HepG2 (cell line): ENCODE measurements at regions not wholly inside any gene's neighbourhood (a gene's known extent, or its start where the extent isn't known, plus 50 kb on each side); places are given as distances from the start of the nearest gene placed in this dataset.
"Not testable (repeated sequence)": the region's sequence is repeated elsewhere in the genome, so short reads cannot be mapped to it uniquely, and the experiment has no call there.

ENCODE experiments used
- ATAC-seq: fragments of 200-7000 bp; cut with Tn5 transposase; 3 replicates; pipeline ENCODE4 v1.9.1; 2020; ENCODE audit warnings: mild to moderate bottlenecking, moderate library complexity
- BruUV-seq: library from RNA; stranded (reverse); fragments of 400-500 nt; replicated peaks from 2 replicates; lab custom pipeline; 2021; lab: Mats Ljungman, UMichigan
- CTCF ChIA-PET: fragments of 300-600 bp; formaldehyde crosslinking; extraction: SDS; loops from one replicate; lab custom pipeline; 2021; ENCODE audit warnings: low total read pairs, inconsistent platforms, low intra/inter-chr PET ratio; lab: Yijun Ruan, JAX
- POLR2A ChIA-PET: fragments of 350-600 bp; sonication (Branson Sonifier 250); formaldehyde crosslinking; loops from one replicate; lab custom pipeline; 2020; ENCODE audit warnings: antibody characterized with exemption, inconsistent platforms; lab: Yijun Ruan, JAX
- DNase-seq: peaks from one replicate; pipeline ENCODE4 v3.0.0-alpha.2; 2015; ENCODE audit warnings: low spot score
- FAIRE-seq: peaks from 3 replicates; lab custom pipeline; 2011; peaks lifted over from hg19 to GRCh38; lab: Jason Lieb, UNC
- H2AFZ ChIP-seq: one replicate; pipeline ENCODE4 v1.6.1; 2011; ENCODE audit warnings: low read length, inconsistent platforms
- H3K27ac ChIP-seq: fragments of 300-600 bp; 3 replicates; pipeline ENCODE4 v1.8.0; 2011; ENCODE audit warnings: mixed run types, mild to moderate bottlenecking, mixed read lengths, low read length, inconsistent platforms; ENCODE audit not compliant: insufficient read depth; ENCODE audit errors: extremely low read length
- H3K27me3 ChIP-seq, 2 experiments: fragments of 200-600 bp in 1 of 2; 2 replicates in 1 of 2; 3 replicates in 1 of 2; pipeline versions ENCODE4 v1.6.0 to v1.8.0; 2011; ENCODE audit warnings: low read length in 2 of 2, mild to moderate bottlenecking in 2 of 2, moderate library complexity in 2 of 2, inconsistent platforms in 1 of 2; ENCODE audit not compliant: insufficient read depth in 2 of 2, control insufficient read depth in 1 of 2
- H3K36me3 ChIP-seq, 2 experiments: fragments of 200-600 bp in 1 of 2; replicated peaks in 1 of 2; 2 replicates in 1 of 2; 3 replicates in 1 of 2; pipeline versions ENCODE4 v1.5.1 to v1.8.0; 2011; ENCODE audit warnings: low read length in 2 of 2, inconsistent platforms in 1 of 2; ENCODE audit not compliant: insufficient read depth in 2 of 2, control insufficient read depth in 1 of 2
- H3K4me1 ChIP-seq: 2 replicates; pipeline ENCODE4 v1.5.1; 2012; ENCODE audit warnings: low read length, inconsistent platforms; ENCODE audit not compliant: insufficient read depth
- H3K4me2 ChIP-seq: 2 replicates; pipeline ENCODE4 v1.6.0; 2011; ENCODE audit warnings: low read depth, low read length, inconsistent platforms
- H3K4me3 ChIP-seq, 3 experiments: fragments of 200-600 bp in 1 of 3; sonication (generic), shearing (Covaris generic) in 1 of 3; replicated peaks in 1 of 3; 2 replicates each; pipeline ENCODE4 v1.5.1; 2011 to 2016; ENCODE audit warnings: low read length in 3 of 3, inconsistent platforms in 2 of 3, low read depth in 2 of 3, mild to moderate bottlenecking in 2 of 3, control low read depth in 1 of 3, mixed read lengths in 1 of 3; ENCODE audit not compliant: insufficient read depth in 1 of 3
- H3K79me2 ChIP-seq: one replicate; pipeline ENCODE4 v1.6.1; 2011; ENCODE audit warnings: low read length, inconsistent platforms; ENCODE audit not compliant: insufficient read depth
- H3K9ac ChIP-seq: 2 replicates; pipeline ENCODE4 v1.6.0; 2011; ENCODE audit warnings: mild to moderate bottlenecking, low read depth, low read length, inconsistent platforms; ENCODE audit not compliant: insufficient read depth
- H3K9me3 ChIP-seq: 2 replicates; pipeline ENCODE4 v1.5.1; 2012; ENCODE audit warnings: mild to moderate bottlenecking, low read length
- H4K20me1 ChIP-seq: 2 replicates; pipeline ENCODE4 v1.6.0; 2011; ENCODE audit warnings: inconsistent platforms, mild to moderate bottlenecking, low read length, moderate library complexity; ENCODE audit not compliant: insufficient read depth
- ARID5B ChIP-seq: IDR thresholded peaks from 2 replicates; pipeline ENCODE4 v1.4.0; 2020; ENCODE audit warnings: mild to moderate bottlenecking, missing genetic modification reagents
- BCL6 ChIP-seq: IDR thresholded peaks from 2 replicates; pipeline ENCODE4 v1.6.1; 2016; ENCODE audit warnings: missing genetic modification reagents, missing compliant biosample characterization
- EP300 ChIP-seq, 3 experiments: sonication (generic) in 1 of 3; formaldehyde crosslinking in 1 of 3; IDR thresholded peaks; 2 replicates each; pipeline versions ENCODE4 v1.5.1 to v1.6.1; 2011 to 2020; ENCODE audit warnings: low read depth in 2 of 3, low read length in 2 of 3, borderline replicate concordance in 1 of 3, improper control_type of control experiment in 1 of 3, mild to moderate bottlenecking in 1 of 3, missing genetic modification reagents in 1 of 3, moderate library complexity in 1 of 3
- FOXA1 ChIP-seq, 2 experiments: fragments of 450-650 bp in 1 of 2; sonication (generic) in 1 of 2; formaldehyde crosslinking in 1 of 2; IDR thresholded peaks; 2 replicates each; pipeline versions ENCODE4 v1.4.0 to v1.6.1; 2016 to 2020; ENCODE audit warnings: missing genetic modification reagents in 1 of 2
- FOXA3 ChIP-seq: IDR thresholded peaks from 2 replicates; pipeline ENCODE4 v1.6.1; 2016; ENCODE audit warnings: missing genetic modification reagents, missing compliant biosample characterization
- GATAD2A ChIP-seq: IDR thresholded peaks from 2 replicates; pipeline ENCODE4 v1.6.1; 2016
- HMG20A ChIP-seq: IDR thresholded peaks from 2 replicates; pipeline ENCODE4 v1.6.1; 2016; ENCODE audit warnings: borderline replicate concordance
- HNF4A ChIP-seq: sonication (generic); formaldehyde crosslinking; IDR thresholded peaks from 2 replicates; pipeline ENCODE4 v1.4.0; 2020; ENCODE audit warnings: missing genetic modification reagents
- ISL2 ChIP-seq: sonication (generic); formaldehyde crosslinking; IDR thresholded peaks from 2 replicates; pipeline ENCODE4 v1.5.0; 2020; ENCODE audit warnings: missing genetic modification reagents
- NCOA2 ChIP-seq: sonication (generic); formaldehyde crosslinking; IDR thresholded peaks from 2 replicates; pipeline ENCODE4 v1.8.0; 2022; ENCODE audit warnings: inconsistent platforms
- NR2F6 ChIP-seq, 2 experiments: IDR thresholded peaks; 2 replicates each; pipeline ENCODE4 v1.6.1; 2016; ENCODE audit warnings: antibody characterized with exemption in 1 of 2, mild to moderate bottlenecking in 1 of 2
- RARA ChIP-seq: IDR thresholded peaks from 2 replicates; pipeline ENCODE4 v1.6.1; 2016; ENCODE audit warnings: missing genetic modification reagents, missing compliant biosample characterization
- SOX13 ChIP-seq, 3 experiments: fragments of 450-650 bp in 1 of 3; sonication (generic) in 1 of 3; formaldehyde crosslinking in 1 of 3; IDR thresholded peaks in 2 of 3; conservative IDR thresholded peaks in 1 of 3; 2 replicates each; pipeline versions ENCODE4 v1.5.0 to v1.6.1; 2016 to 2020; ENCODE audit warnings: antibody characterized with exemption in 1 of 3, mild to moderate bottlenecking in 1 of 3, missing compliant biosample characterization in 1 of 3, missing genetic modification reagents in 1 of 3, moderate library complexity in 1 of 3
- SOX5 ChIP-seq: IDR thresholded peaks from 2 replicates; pipeline ENCODE4 v1.6.1; 2016; ENCODE audit warnings: borderline replicate concordance
- TCF7 ChIP-seq: sonication (generic); IDR thresholded peaks from 2 replicates; pipeline ENCODE4 v1.6.1; 2016; ENCODE audit warnings: antibody characterized with exemption, low read depth
- ZNF652 ChIP-seq: IDR thresholded peaks from 2 replicates; pipeline ENCODE4 v1.6.1; 2016; ENCODE audit warnings: low read depth, borderline replicate concordance
- WGBS: methylation state at CpG from one replicate; pipeline ENCODE4 v1.1.6; 2017; ENCODE audit warnings: low lambda C conversion rate; 5-methylcytosine and 5-hydroxymethylcytosine counted together
- in situ Hi-C: cut with HindIII; loops from 2 replicates; pipeline ENCODE4 v1.10.0; 2017; ENCODE audit warnings: low pct_unique_long_range_greater_than_20kb; ENCODE audit not compliant: extremely low pct_ligation_motif_present
- intact Hi-C: fragments of 100-400 bp; cut with micrococcal nuclease; formaldehyde crosslinking; loops from one replicate; pipeline ENCODE4 v1.10.0; 2022; ENCODE audit not compliant: unreplicated experiment

GRCh38 chr10:47654161-47654560, 109.2 kb downstream of the SYT15B start:
- BruUV-seq; H3K9ac ChIP-seq; H2AFZ ChIP-seq; intact Hi-C loops; H3K4me1 ChIP-seq; CTCF ChIA-PET; H4K20me1 ChIP-seq; H3K4me2 ChIP-seq; FAIRE-seq; H3K9me3 ChIP-seq; H3K27ac ChIP-seq; H3K36me3 ChIP-seq; H3K27me3 ChIP-seq; POLR2A ChIA-PET; in situ Hi-C loops; H3K4me3 ChIP-seq; H3K79me2 ChIP-seq; TF ChIP-seq SOX13 (IDR thresholded peaks at IDR 0.05); EP300 (CRISPR knock-in tag; IDR thresholded peaks at IDR 0.05; ENCODE audit: borderline replicate concordance); FOXA1 (IDR thresholded peaks at IDR 0.05): not testable (repeated sequence)
- 31% methylated on average over 4 of the region's 4 CpGs for WGBS
- ATAC-seq (peak; percentile 62), DNase-seq (peak; percentile 47)
- TF ChIP-seq GATAD2A (CRISPR knock-in tag) = peak; percentile 35; the same call in 1 of the 2 replicates
- TF ChIP-seq ISL2 (CRISPR knock-in tag) = 0 out of 2 replicates have a peak, but pooled peaks have one; percentile 36
- TF ChIP-seq RARA (CRISPR knock-in tag) = peak; percentile 22; the same call in 1 of the 2 replicates
- peak; percentile 39; the same call in 1 of the 2 replicates for TF ChIP-seq HMG20A
- TF ChIP-seq TCF7 = peak; percentile 15; the same call in 1 of the 2 replicates
- TF ChIP-seq ARID5B (CRISPR knock-in tag) = peak; percentile 66
- TF ChIP-seq NCOA2 (CRISPR knock-in tag) = peak; percentile 40; the same call in 1 of the 2 replicates
- peak; percentile 63 for TF ChIP-seq FOXA3 (CRISPR knock-in tag)
- TF ChIP-seq HNF4A (CRISPR knock-in tag) = peak; percentile 44; the same call in 1 of the 2 replicates
- TF ChIP-seq SOX13 (CRISPR knock-in tag; conservative IDR thresholded peaks at IDR 0.05 in 1 of 2, IDR thresholded peaks at IDR 0.05 in 1 of 2) = peak in 1 of 2 experiments; percentile 39; a peak in 1 of 4 replicates
- TF ChIP-seq NR2F6 (IDR thresholded peaks at IDR 0.05) = peak; percentile 51; the same call in 1 of the 2 replicates
- TF ChIP-seq NR2F6 (CRISPR knock-in tag; IDR thresholded peaks at IDR 0.05) = peak; percentile 71
- TF ChIP-seq BCL6 = 0 out of 2 replicates have a peak, but pooled peaks have one; percentile 21
- peak in 1 of 2 experiments; percentile 26; a peak in 1 of 4 replicates for TF ChIP-seq EP300 (IDR thresholded peaks at IDR 0.05; ENCODE audit: low read depth in 2 of 2, low read length in 2 of 2)
- peak; percentile 61 for TF ChIP-seq ZNF652 (CRISPR knock-in tag)
- TF ChIP-seq SOX5 (CRISPR knock-in tag) = peak; percentile 18; the same call in 1 of the 2 replicates
- TF ChIP-seq FOXA1 (CRISPR knock-in tag; IDR thresholded peaks at IDR 0.05) = peak; percentile 75

GRCh38 chr10:47648594-47648993, 114.8 kb downstream of the SYT15B start:
- intact Hi-C loops = not testable (repeated sequence)

More at GRCh38 chr10:47648594-47648993, 114.8 kb downstream of the SYT15B start:
- H3K4me1 ChIP-seq, DNase-seq, H3K27ac ChIP-seq, H3K9ac ChIP-seq, BruUV-seq, H3K27me3 ChIP-seq, ATAC-seq, H2AFZ ChIP-seq, H3K9me3 ChIP-seq, H4K20me1 ChIP-seq, H3K79me2 ChIP-seq, POLR2A ChIA-PET, CTCF ChIA-PET, in situ Hi-C loops, H3K36me3 ChIP-seq, FAIRE-seq, H3K4me3 ChIP-seq, H3K4me2 ChIP-seq: not testable (repeated sequence)
- 100% methylated on average over 1 of the region's 2 CpGs for WGBS
